Middle frontal gyrus (tissue), 1 donor: ENCODE measurements at regions not wholly inside any gene's neighbourhood (a gene's known extent, or its start where the extent isn't known, plus 50 kb on each side); places are given as distances from the start of the nearest gene placed in this dataset.
A peak's percentile ranks its signal among the peaks of the same experiment; 100 is the strongest.

Experiments used
- DNase-seq: peaks from one replicate; pipeline ENCODE4 v3.0.0-alpha.2; 2015; ENCODE audit warnings: low spot score; ENCODE audit errors: extremely low spot score

GRCh38 chr1:93013145-93014065 lies 52.1 kb upstream of the DIPK1A start:
- no peak for DNase-seq

- no peak for DNase-seq
These were observed 52.9 kb upstream of the DIPK1A start for GRCh38 chr1:93014168-93014567.

- no peak for DNase-seq
These were observed 54.3 kb upstream of the DIPK1A start for GRCh38 chr1:93015590-93015989.

- no peak for DNase-seq
These were observed 54.9 kb upstream of the DIPK1A start for GRCh38 chr1:93016171-93016570.

- peak; percentile 18 for DNase-seq
These were observed 57.4 kb upstream of the MTF2 start for GRCh38 chr1:93021539-93022134.

GRCh38 chr1:93022580-93022979 lies 56.5 kb upstream of the MTF2 start:
- no peak for DNase-seq

GRCh38 chr1:93023281-93023680 lies 55.8 kb upstream of the MTF2 start:
- DNase-seq, result no peak

- DNase-seq, result no peak
These were observed 53.5 kb upstream of the MTF2 start for GRCh38 chr1:93025572-93025971.

- no peak for DNase-seq
These were observed 50.5 kb upstream of the MTF2 start for GRCh38 chr1:93028542-93028941.
